ENCODE measurements at regions not wholly inside any gene's neighbourhood (a gene's known extent, or its start where the extent isn't known, plus 50 kb on each side); places are given as distances from the start of the nearest gene placed in this dataset.

GRCh38 chr19:31970027-31970461 lies 375.4 kb upstream of the ZNF507 start:
- H4K91ac ChIP-seq (ENCODE audit: insufficient read depth, low read depth, low read length) = no peak overlapping the region
- DNase-seq (no peak), ATAC-seq (ENCODE audit: low read depth) (no peak)
- H3K4me2 ChIP-seq (ENCODE audit: low read depth, low read length) = no peak overlapping the region
- H2AFZ ChIP-seq (replicated peaks; ENCODE audit: low read length, poor library complexity) = no peak overlapping the region
- no peak overlapping the region for H3K56ac ChIP-seq (ENCODE audit: extremely low read depth, insufficient read depth, low read length)
- no peak overlapping the region for H3K9ac ChIP-seq (ENCODE audit: low read depth, low read length)
- no peak overlapping the region for H2AK9ac ChIP-seq (replicated peaks; ENCODE audit: low read depth, low read length, poor library complexity)
- in situ Hi-C loops (cut with MboI; ENCODE audit: low sequenced_read_pairs) = no loop called here
- H3K36me3 ChIP-seq (ENCODE audit: control insufficient read depth, insufficient read depth, low read length) = no peaks in the 10 kb centered on the region
- H3K4ac ChIP-seq (ENCODE audit: low read depth, low read length) = no peak overlapping the region
- H3K4me3 ChIP-seq (ENCODE audit: insufficient read depth, low read depth, low read length) = no peak overlapping the region
- H2BK20ac ChIP-seq (ENCODE audit: low read depth, low read length) = no peak overlapping the region
- POLR2A ChIA-PET (ENCODE audit: unreplicated experiment) = no interaction called here
- H4K20me1 ChIP-seq (ENCODE audit: insufficient read depth, low read length) = no peaks in the 10 kb centered on the region
- no peak overlapping the region for H4K5ac ChIP-seq (ENCODE audit: low read depth, low read length)
- no peaks in the 10 kb centered on the region for H3K27me3 ChIP-seq (ENCODE audit: control insufficient read depth, insufficient read depth, low read length)
- H3K14ac ChIP-seq (replicated peaks; ENCODE audit: low read depth, low read length) = no peak overlapping the region
- no peak overlapping the region for H2BK15ac ChIP-seq (ENCODE audit: low read depth, low read length)
- H3K27ac ChIP-seq (ENCODE audit: insufficient read depth, low read length) = no peak overlapping the region
- dilution Hi-C loops (cut with HindIII; ENCODE audit: low sequenced_read_pairs, unreplicated experiment) = no loop called here
- no peak overlapping the region for H3K18ac ChIP-seq (ENCODE audit: low read depth, low read length)
- no CpG with 5 or more reads among the region's 2 CpGs for WGBS, 2 experiments (ENCODE audit: extremely low coverage in 2 of 2, insufficient read length in 1 of 2)
- no TSS peak for BruUV-seq (replicated peaks)
- no peak overlapping the region for H2AK5ac ChIP-seq (ENCODE audit: low read depth, low read length)
- H3K9me3 ChIP-seq (ENCODE audit: control insufficient read depth, insufficient read depth, low read length) = peaks cover 23% of the 10 kb centered on the region
- no peak overlapping the region for H2BK120ac ChIP-seq (ENCODE audit: low read depth, low read length)
- H4K8ac ChIP-seq (ENCODE audit: low read depth in 2 of 2, low read length in 2 of 2) = no peak overlapping the region
- intact Hi-C loops (cut with micrococcal nuclease) = no loop called here
- no peaks in the 10 kb centered on the region for H3K9me1 ChIP-seq (ENCODE audit: insufficient read depth, low read length)
- TF ChIP-seq CHD1 (IDR thresholded peaks at IDR 0.05; ENCODE audit: low read depth, low read length) = no peak
- H3K79me1 ChIP-seq (ENCODE audit: low read depth in 1 of 2, low read length in 2 of 2) = no peaks in the 10 kb centered on the region
- H2BK5ac ChIP-seq (ENCODE audit: low read depth, low read length, poor library complexity, severe bottlenecking) = no peak overlapping the region
- H3K23ac ChIP-seq (ENCODE audit: low read depth, low read length) = no peak overlapping the region
- H3K4me1 ChIP-seq (ENCODE audit: control insufficient read depth, insufficient read depth, low read length) = no peaks in the 10 kb centered on the region
- CTCF ChIA-PET = no interaction called here

Data from IMR-90 (cell line).